ENCODE measurements at regions not wholly inside any gene's neighbourhood (a gene's known extent, or its start where the extent isn't known, plus 50 kb on each side); places are given as distances from the start of the nearest gene placed in this dataset.

DNA sequence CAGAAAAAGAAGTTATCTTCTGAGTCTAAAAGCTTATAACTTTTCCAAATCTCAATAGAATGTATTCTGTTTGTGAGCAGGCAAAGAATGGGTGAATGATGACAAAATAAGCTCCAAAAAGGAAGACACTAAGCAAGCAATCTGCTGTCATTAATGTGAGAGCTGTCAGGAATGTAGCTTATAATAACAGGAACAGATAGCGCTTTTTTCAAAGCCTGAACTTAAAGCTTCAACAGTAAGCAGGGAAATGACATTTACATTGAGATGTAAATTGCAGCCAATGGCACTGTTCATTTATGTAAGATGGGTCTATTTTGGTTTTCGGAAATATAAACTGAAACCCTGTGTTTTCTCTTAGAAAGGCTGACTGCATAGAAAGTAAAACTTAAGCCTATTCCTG is 1005.9 kb downstream of the PDHA2 start (continued):
- TF ChIP-seq ZNF462 (CRISPR knock-in tag; IDR thresholded peaks at IDR 0.05) (no peak), ZNF331 (CRISPR knock-in tag; IDR thresholded peaks at IDR 0.05; ENCODE audit: low read depth) (no peak)

DNA sequence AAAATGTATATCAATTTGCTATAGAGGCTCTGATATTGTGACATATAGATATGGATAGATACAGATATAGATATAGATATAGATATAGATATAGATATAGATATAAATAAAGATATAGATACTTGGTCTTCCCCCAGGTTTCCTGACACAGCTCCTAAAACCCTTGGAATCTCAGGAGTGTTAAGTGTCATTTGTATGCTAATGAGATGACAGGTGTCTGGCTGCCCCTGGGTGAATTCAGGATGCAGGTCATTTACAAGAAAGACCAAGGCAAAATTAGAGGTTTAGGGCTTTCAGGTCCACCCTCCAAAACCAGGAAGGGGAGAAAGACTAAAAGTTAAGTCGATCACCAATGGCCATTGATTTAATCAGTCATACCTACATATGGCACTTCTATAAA is 1034.8 kb downstream of the PDHA2 start:
- peaks cover 30% of the 10 kb centered on the region for H3K9me3 Mint-ChIP-seq
- Histone ChIP-seq H3K4me1 (ENCODE audit: insufficient read depth) (peaks cover 15% of the 10 kb centered on the region), H3K27ac (ENCODE audit: low read depth) (no peak overlapping the region), H4K20me1 (replicated peaks; ENCODE audit: insufficient read depth) (no peaks in the 10 kb centered on the region), H3K36me3 (ENCODE audit: insufficient read depth) (peaks cover 13% of the 10 kb centered on the region; the same call in 1 of the 2 replicates), H3K79me2 (replicated peaks; ENCODE audit: insufficient read depth) (no peaks in the 10 kb centered on the region), H2AFZ (no peak overlapping the region), H3K27me3 (ENCODE audit: insufficient read depth) (no peaks in the 10 kb centered on the region), H3K4me3 (no peak overlapping the region), H3K4me2 (peak overlapping the region; percentile 30; the same call in 1 of the 2 replicates), H3F3A (replicated peaks; ENCODE audit: low read depth) (no peaks in the 10 kb centered on the region), H3K9me2 (ENCODE audit: insufficient read depth) (no peaks in the 10 kb centered on the region; the same call in 1 of the 2 replicates)
- no peak overlapping the region for H3K4me3 Mint-ChIP-seq
- H3K4me1 Mint-ChIP-seq = peaks cover 4% of the 10 kb centered on the region; the same call in 2 of the 3 replicates
- H3K36me3 Mint-ChIP-seq (ENCODE audit: low read depth) = peaks cover 33% of the 10 kb centered on the region
- no peak; the same call in 2 of the 3 replicates for ATAC-seq
- peak; percentile 49 for DNase-seq (ENCODE audit: low spot score)
- TF ChIP-seq NANOG (IDR thresholded peaks at IDR 0.05; ENCODE audit: borderline replicate concordance) (peak; percentile 51; the same call in 1 of the 2 replicates), ETS1 (IDR thresholded peaks at IDR 0.05) (no peak)
- no peak overlapping the region for H3K27ac Mint-ChIP-seq
- no peaks in the 10 kb centered on the region for H3K27me3 Mint-ChIP-seq (ENCODE audit: insufficient read depth, low read depth, poor library complexity)

Measured in GM23338 (cell line).